H7 (cell line): ENCODE measurements at regions not wholly inside any gene's neighbourhood (a gene's known extent, or its start where the extent isn't known, plus 50 kb on each side); places are given as distances from the start of the nearest gene placed in this dataset.
"Not testable (repeated sequence)": the region's sequence is repeated elsewhere in the genome, so short reads cannot be mapped to it uniquely, and the experiment has no call there.

Experiments used
- DNase-seq: peaks from one replicate; pipeline ENCODE4 v3.0.0; 2012
- H3K27me3 ChIP-seq: 2 replicates; pipeline ENCODE4 v1.6.0; 2011; ENCODE audit warnings: mild to moderate bottlenecking, low read length; ENCODE audit not compliant: control insufficient read depth, insufficient read depth
- H3K36me3 ChIP-seq: replicated peaks from 2 replicates; pipeline ENCODE4 v1.5.1; 2011; ENCODE audit warnings: low read length; ENCODE audit not compliant: control insufficient read depth, insufficient read depth
- H3K4me3 ChIP-seq: 2 replicates; pipeline ENCODE4 v1.5.1; 2011; ENCODE audit warnings: low read depth, mild to moderate bottlenecking, control low read depth, low read length, moderate library complexity; ENCODE audit not compliant: insufficient read depth

GRCh38 chr3:187855131-187855530, 109.9 kb upstream of the BCL6 start:
- no peak for DNase-seq
- no peaks in the 10 kb centered on the region for H3K27me3 ChIP-seq
- no peaks in the 10 kb centered on the region for H3K36me3 ChIP-seq
- H3K4me3 ChIP-seq = no peak overlapping the region

GRCh38 chr3:187856555-187856954, 111.3 kb upstream of the BCL6 start:
- no peaks in the 10 kb centered on the region for H3K27me3 ChIP-seq

GRCh38 chr3:187858041-187858440, 112.8 kb upstream of the BCL6 start:
- Histone ChIP-seq H3K27me3 (no peaks in the 10 kb centered on the region), H3K4me3 (no peak overlapping the region), H3K36me3 (no peaks in the 10 kb centered on the region)
- no peak for DNase-seq

More at GRCh38 chr3:187856555-187856954, 111.3 kb upstream of the BCL6 start:
- DNase-seq = no peak
- Histone ChIP-seq H3K4me3 (no peak overlapping the region), H3K36me3 (no peaks in the 10 kb centered on the region)

- Histone ChIP-seq H3K4me3 (no peak overlapping the region), H3K27me3 (no peaks in the 10 kb centered on the region), H3K36me3 (no peaks in the 10 kb centered on the region)
- DNase-seq = peak; percentile 14
These were observed 113.4 kb upstream of the BCL6 start for GRCh38 chr3:187858711-187859110.

- H3K4me3 ChIP-seq = peak overlapping the region; percentile 30
- not testable (repeated sequence) for H3K27me3 ChIP-seq, DNase-seq, H3K36me3 ChIP-seq
These were observed 117.5 kb upstream of the BCL6 start for GRCh38 chr3:187862701-187863277.

- H3K36me3 ChIP-seq = no peaks in the 10 kb centered on the region
- no peak overlapping the region for H3K4me3 ChIP-seq
- no peak for DNase-seq
- no peaks in the 10 kb centered on the region for H3K27me3 ChIP-seq
These were observed 125.3 kb upstream of the BCL6 start for GRCh38 chr3:187870360-187871203.

GRCh38 chr3:187871204-187871591, 125.9 kb upstream of the BCL6 start:
- H3K4me3 ChIP-seq = no peak overlapping the region
- no peaks in the 10 kb centered on the region for H3K27me3 ChIP-seq
- H3K36me3 ChIP-seq = no peaks in the 10 kb centered on the region
- no peak for DNase-seq

DNA sequence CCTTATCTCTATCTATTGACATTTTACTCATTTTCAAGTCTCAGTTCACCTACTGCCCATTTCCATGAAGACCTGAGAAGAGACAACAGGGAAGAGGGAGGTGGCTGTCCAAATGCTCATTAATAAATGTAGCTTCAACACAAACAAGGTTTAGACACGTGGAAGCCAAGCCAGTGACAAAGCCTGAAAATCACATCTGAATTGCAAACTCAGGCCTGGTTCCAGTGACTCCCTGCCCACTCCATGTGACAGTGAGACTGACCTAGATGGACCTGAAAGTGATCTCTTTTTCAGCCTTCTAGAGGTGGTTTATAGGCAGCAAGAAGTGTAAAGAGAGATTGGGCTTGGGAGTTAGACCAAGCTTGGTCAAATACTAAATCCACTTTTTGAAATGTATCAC, 126.6 kb upstream of the BCL6 start:
- Histone ChIP-seq H3K36me3 (no peaks in the 10 kb centered on the region), H3K27me3 (no peaks in the 10 kb centered on the region), H3K4me3 (no peak overlapping the region)
- DNase-seq = no peak

- Histone ChIP-seq H3K27me3 (no peaks in the 10 kb centered on the region), H3K4me3 (no peak overlapping the region), H3K36me3 (no peaks in the 10 kb centered on the region)
- no peak for DNase-seq
These were observed 128.6 kb upstream of the BCL6 start for GRCh38 chr3:187873843-187874242.

- DNase-seq = no peak
- Histone ChIP-seq H3K27me3 (no peaks in the 10 kb centered on the region), H3K4me3 (no peak overlapping the region), H3K36me3 (no peaks in the 10 kb centered on the region)
These were observed 130.6 kb upstream of the BCL6 start for GRCh38 chr3:187875863-187876262.

GRCh38 chr3:187878772-187879518, 133.7 kb upstream of the BCL6 start:
- no peaks in the 10 kb centered on the region for H3K27me3 ChIP-seq
- H3K36me3 ChIP-seq = no peaks in the 10 kb centered on the region
- no peak overlapping the region for H3K4me3 ChIP-seq
- DNase-seq = no peak

- no peak overlapping the region for H3K4me3 ChIP-seq
- no peaks in the 10 kb centered on the region for H3K36me3 ChIP-seq
- DNase-seq = no peak
- H3K27me3 ChIP-seq = no peaks in the 10 kb centered on the region
These were observed 135.2 kb upstream of the BCL6 start for GRCh38 chr3:187880441-187880840.

- H3K36me3 ChIP-seq = no peaks in the 10 kb centered on the region
- no peak overlapping the region for H3K4me3 ChIP-seq
- no peaks in the 10 kb centered on the region for H3K27me3 ChIP-seq
- no peak for DNase-seq
These were observed 135.6 kb upstream of the BCL6 start for GRCh38 chr3:187880851-187881250.

DNA sequence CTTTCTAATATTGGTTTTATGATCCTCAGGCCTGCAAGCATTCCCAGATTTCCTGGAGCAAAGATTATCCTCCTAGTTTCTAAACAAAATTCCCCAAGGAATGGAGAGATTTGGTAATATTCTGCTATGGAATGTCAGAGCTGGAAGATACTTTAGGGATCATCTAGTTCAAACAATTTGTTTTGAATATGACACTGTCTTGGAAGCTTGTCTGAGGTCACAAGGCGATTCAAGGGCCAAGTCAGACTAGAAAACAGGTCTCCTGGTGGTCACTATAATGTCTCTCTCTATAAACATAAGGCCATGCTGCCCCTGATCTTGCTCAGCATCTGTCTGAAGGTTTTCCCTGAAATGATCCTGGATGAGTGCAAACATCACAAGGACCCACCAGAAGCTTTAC, 143.4 kb upstream of the BCL6 start:
- no peaks in the 10 kb centered on the region for H3K36me3 ChIP-seq
- H3K27me3 ChIP-seq = no peaks in the 10 kb centered on the region
- DNase-seq = no peak
- no peak overlapping the region for H3K4me3 ChIP-seq

DNA sequence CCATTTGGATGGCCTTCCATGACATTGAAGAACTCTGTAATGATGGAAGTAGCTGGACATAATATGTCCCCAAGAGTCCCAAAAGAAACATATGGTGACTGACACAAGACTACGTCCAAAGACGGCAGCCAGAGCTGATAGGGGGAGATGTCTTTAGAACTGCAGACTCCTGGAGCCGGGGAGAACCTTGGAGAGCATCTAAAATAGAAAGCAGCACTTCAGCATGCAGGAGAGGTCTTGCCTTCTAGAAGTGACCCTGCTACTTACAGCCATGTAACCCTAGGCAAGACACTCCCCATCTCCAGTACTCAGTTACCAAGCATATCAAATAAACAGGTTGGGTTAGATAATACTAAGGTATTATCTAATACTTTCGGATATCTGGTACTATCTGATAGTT, 143.8 kb upstream of the BCL6 start:
- Histone ChIP-seq H3K36me3 (no peaks in the 10 kb centered on the region), H3K4me3 (no peak overlapping the region), H3K27me3 (no peaks in the 10 kb centered on the region)
- DNase-seq = no peak
